Endodermal cell (in vitro differentiated cells): ENCODE measurements at regions not wholly inside any gene's neighbourhood (a gene's known extent, or its start where the extent isn't known, plus 50 kb on each side); places are given as distances from the start of the nearest gene placed in this dataset.

ENCODE experiments used
- DNase-seq: peaks from one replicate; pipeline ENCODE4 v3.0.0-alpha.2; 2017
- H3K27ac ChIP-seq: 2 replicates; pipeline ENCODE4 v1.5.1; 2013; ENCODE audit warnings: mild to moderate bottlenecking, low read depth, low read length, moderate library complexity
- H3K27me3 ChIP-seq: 2 replicates; pipeline ENCODE4 v1.6.1; 2013; ENCODE audit warnings: mild to moderate bottlenecking, low read length, moderate library complexity; ENCODE audit not compliant: insufficient read depth, control insufficient read depth, poor library complexity, severe bottlenecking
- H3K36me3 ChIP-seq: 2 replicates; pipeline ENCODE4 v1.7.0; 2013; ENCODE audit warnings: mild to moderate bottlenecking, low read length, moderate library complexity; ENCODE audit not compliant: control insufficient read depth, insufficient read depth
- H3K4me1 ChIP-seq: one replicate; pipeline ENCODE4 v1.7.0; 2013; ENCODE audit warnings: low read length; ENCODE audit not compliant: control insufficient read depth, insufficient read depth
- H3K4me3 ChIP-seq: 2 replicates; pipeline ENCODE4 v1.5.1; 2013; ENCODE audit warnings: mild to moderate bottlenecking, low read length, moderate library complexity
- H3K9ac ChIP-seq: 2 replicates; pipeline ENCODE4 v1.6.1; 2013; ENCODE audit warnings: mild to moderate bottlenecking, low read length, moderate library complexity; ENCODE audit not compliant: poor library complexity, severe bottlenecking; ENCODE audit errors: extremely low read depth
- H3K9me3 ChIP-seq: 2 replicates; pipeline ENCODE4 v1.6.1; 2013; ENCODE audit warnings: mild to moderate bottlenecking, low read length, moderate library complexity; ENCODE audit not compliant: control insufficient read depth
- H3K27ac Mint-ChIP-seq: 2 replicates; pipeline ENCODE4 v1.8.0; 2020; ENCODE audit warnings: mixed read lengths
- H3K27me3 Mint-ChIP-seq: 2 replicates; pipeline ENCODE4 v1.8.0; 2021; ENCODE audit warnings: mild to moderate bottlenecking, mixed read lengths; ENCODE audit not compliant: insufficient read depth
- H3K36me3 Mint-ChIP-seq: 2 replicates; pipeline ENCODE4 v1.8.0; 2020; ENCODE audit warnings: low read depth, mixed read lengths
- H3K4me1 Mint-ChIP-seq: 2 replicates; pipeline ENCODE4 v1.8.0; 2020; ENCODE audit warnings: mixed read lengths
- H3K4me3 Mint-ChIP-seq: 2 replicates; pipeline ENCODE4 v1.8.0; 2020; ENCODE audit warnings: mild to moderate bottlenecking, moderate library complexity, mixed read lengths
- H3K9me3 Mint-ChIP-seq: 2 replicates; pipeline ENCODE4 v1.8.0; 2020; ENCODE audit warnings: mild to moderate bottlenecking, mixed read lengths
- CTCF ChIP-seq: fragments of 200-600 bp; sonication (generic); conservative IDR thresholded peaks from 2 replicates; pipeline ENCODE4 v1.5.0; 2021; ENCODE audit warnings: antibody characterized with exemption, mild to moderate bottlenecking
- WGBS, 2 experiments: methylation state at CpG; one replicate each; pipeline versions ENCODE4 v1.1.5 to v1.1.7; 2013; ENCODE audit warnings: missing lambda C conversion rate in 2 of 2, mixed read lengths in 1 of 2; ENCODE audit not compliant: insufficient coverage in 1 of 2, insufficient read length in 1 of 2; 5-methylcytosine and 5-hydroxymethylcytosine counted together

GRCh38 chr4:10267066-10267465 lies 150.5 kb upstream of the WDR1 start:
- Mint-ChIP-seq H3K36me3 (no peaks in the 10 kb centered on the region), H3K9me3 (no peaks in the 10 kb centered on the region), H3K4me3 (no peak overlapping the region), H3K4me1 (peaks cover 13% of the 10 kb centered on the region), H3K27ac (no peak overlapping the region), H3K27me3 (peaks cover 91% of the 10 kb centered on the region)
- no peak for DNase-seq
- Histone ChIP-seq H3K9ac (no peak overlapping the region), H3K4me1 (peaks cover 1% of the 10 kb centered on the region), H3K9me3 (no peaks in the 10 kb centered on the region), H3K27ac (no peak overlapping the region), H3K4me3 (no peak overlapping the region), H3K27me3 (peaks cover 55% of the 10 kb centered on the region), H3K36me3 (no peaks in the 10 kb centered on the region)
- 82 to 89% methylated on average over 4 of the region's 4 CpGs for WGBS, 2 experiments
- TF ChIP-seq CTCF: no peak

GRCh38 chr4:10260777-10261176 lies 144.2 kb upstream of the WDR1 start:
- WGBS, 2 experiments: 78 to 92% methylated on average over 2 of the region's 2 CpGs
- H3K27ac Mint-ChIP-seq: no peak overlapping the region

GRCh38 chr4:10259976-10260375 lies 143.4 kb upstream of the WDR1 start:
- DNase-seq: no peak
- no peak overlapping the region for H3K4me3 ChIP-seq
- no peak for TF ChIP-seq CTCF
- no peaks in the 10 kb centered on the region for H3K9me3 Mint-ChIP-seq
- H3K27ac Mint-ChIP-seq: no peak overlapping the region
- H3K4me1 Mint-ChIP-seq: peaks cover 17% of the 10 kb centered on the region
- no peaks in the 10 kb centered on the region for H3K36me3 ChIP-seq
- H3K4me3 Mint-ChIP-seq: no peak overlapping the region
- H3K27ac ChIP-seq: no peak overlapping the region
- no peaks in the 10 kb centered on the region for H3K36me3 Mint-ChIP-seq
- peaks cover 2% of the 10 kb centered on the region for H3K4me1 ChIP-seq
- H3K27me3 ChIP-seq: peaks cover 81% of the 10 kb centered on the region
- H3K9me3 ChIP-seq: no peaks in the 10 kb centered on the region
- no peak overlapping the region for H3K9ac ChIP-seq
- 93 to 97% methylated on average over 2 of the region's 2 CpGs for WGBS, 2 experiments
- peaks cover 94% of the 10 kb centered on the region for H3K27me3 Mint-ChIP-seq

More at GRCh38 chr4:10260777-10261176, 144.2 kb upstream of the WDR1 start:
- no peak overlapping the region for H3K9ac ChIP-seq
- H3K27me3 Mint-ChIP-seq: peaks cover 93% of the 10 kb centered on the region
- no peaks in the 10 kb centered on the region for H3K36me3 Mint-ChIP-seq
- H3K4me3 Mint-ChIP-seq: no peak overlapping the region
- H3K27ac ChIP-seq: no peak overlapping the region
- H3K27me3 ChIP-seq: peaks cover 82% of the 10 kb centered on the region
- H3K9me3 Mint-ChIP-seq: no peaks in the 10 kb centered on the region
- DNase-seq: peak; percentile 63
- TF ChIP-seq CTCF: peak; percentile 65
- no peaks in the 10 kb centered on the region for H3K9me3 ChIP-seq
- H3K4me3 ChIP-seq: no peak overlapping the region
- H3K36me3 ChIP-seq: no peaks in the 10 kb centered on the region
- H3K4me1 ChIP-seq: peaks cover 2% of the 10 kb centered on the region
- peaks cover 17% of the 10 kb centered on the region for H3K4me1 Mint-ChIP-seq
